SK-N-SH treated with all-trans-retinoic acid at 6 μM for 48 hours (cell line): ENCODE measurements at regions not wholly inside any gene's neighbourhood (a gene's known extent, or its start where the extent isn't known, plus 50 kb on each side); places are given as distances from the start of the nearest gene placed in this dataset.

Source experiments
- ATAC-seq: fragments of 200-7000 bp; cut with Tn5 transposase; 3 replicates; pipeline ENCODE4 v1.9.1; 2020; ENCODE audit warnings: mild to moderate bottlenecking, moderate library complexity
- ARNTL ChIP-seq: fragments of 450-650 bp; formaldehyde crosslinking; IDR thresholded peaks from 2 replicates; pipeline ENCODE4 v1.5.0; 2020; ENCODE audit warnings: low read depth, mild to moderate bottlenecking, moderate library complexity, borderline replicate concordance
- BACH2 ChIP-seq: fragments of 250-450 bp; sonication (Bioruptor Pico); IDR thresholded peaks from 2 replicates; pipeline ENCODE4 v1.9.0; 2021; ENCODE audit warnings: mild to moderate bottlenecking, borderline replicate concordance
- CSDC2 ChIP-seq: fragments of 250-450 bp; sonication (Bioruptor Pico); IDR thresholded peaks from 2 replicates; pipeline ENCODE4 v1.5.0; 2020; ENCODE audit warnings: mild to moderate bottlenecking, moderate library complexity
- GLIS3 ChIP-seq: fragments of 250-450 bp; sonication (Bioruptor Pico); IDR thresholded peaks from 2 replicates; pipeline ENCODE4 v1.5.0; 2020; ENCODE audit warnings: mild to moderate bottlenecking, moderate library complexity
- ISL1 ChIP-seq: fragments of 250-450 bp; sonication (Bioruptor Pico); IDR thresholded peaks from 2 replicates; pipeline ENCODE4 v2.1.2; 2022; ENCODE audit warnings: mild to moderate bottlenecking, moderate library complexity
- OSR1 ChIP-seq: fragments of 250-450 bp; sonication (Bioruptor Pico); IDR thresholded peaks from 2 replicates; pipeline ENCODE4 v1.8.0; 2022; ENCODE audit warnings: moderate library complexity, mild to moderate bottlenecking, inconsistent platforms
- PATZ1 ChIP-seq: fragments of 250-450 bp; sonication (Bioruptor Pico); IDR thresholded peaks from 2 replicates; pipeline ENCODE4 v1.8.0; 2020; ENCODE audit warnings: mild to moderate bottlenecking, moderate library complexity, borderline replicate concordance
- POU6F1 ChIP-seq: fragments of 250-450 bp; sonication (Bioruptor Pico); IDR thresholded peaks from 2 replicates; pipeline ENCODE4 v1.8.0; 2021; ENCODE audit warnings: low read depth, mild to moderate bottlenecking, moderate library complexity, borderline replicate concordance
- TCF4 ChIP-seq: fragments of 250-450 bp; sonication (Bioruptor Pico); IDR thresholded peaks from 2 replicates; pipeline ENCODE4 v1.8.0; 2021; ENCODE audit warnings: mild to moderate bottlenecking, moderate library complexity, borderline replicate concordance
- TOX ChIP-seq: fragments of 250-450 bp; sonication (Bioruptor Pico); IDR thresholded peaks from 2 replicates; pipeline ENCODE4 v1.8.0; 2021; ENCODE audit warnings: mild to moderate bottlenecking, moderate library complexity, borderline replicate concordance
- TSHZ2 ChIP-seq: fragments of 250-450 bp; sonication (Bioruptor Pico); IDR thresholded peaks from 2 replicates; pipeline ENCODE4 v1.5.0; 2020; ENCODE audit warnings: mild to moderate bottlenecking, moderate library complexity
- ZFP3 ChIP-seq: fragments of 250-450 bp; sonication (Bioruptor Pico); IDR thresholded peaks from 2 replicates; pipeline ENCODE4 v1.5.0; 2020; ENCODE audit warnings: mild to moderate bottlenecking, moderate library complexity
- ZNF70 ChIP-seq: fragments of 450-650 bp; formaldehyde crosslinking; IDR thresholded peaks from 2 replicates; pipeline ENCODE4 v1.5.0; 2020; ENCODE audit warnings: mild to moderate bottlenecking, moderate library complexity
- ZNF8 ChIP-seq: fragments of 450-650 bp; formaldehyde crosslinking; IDR thresholded peaks from 2 replicates; pipeline ENCODE4 v1.5.0; 2020; ENCODE audit warnings: mild to moderate bottlenecking, moderate library complexity
- TF ChIP-seq, protein P1 (sequence below): fragments of 250-450 bp; sonication (Bioruptor Pico); IDR thresholded peaks from 2 replicates; pipeline ENCODE4 v1.5.1; 2020; ENCODE audit warnings: low read depth, mild to moderate bottlenecking, moderate library complexity
- TF ChIP-seq, protein P2 (sequence below): fragments of 250-450 bp; sonication (Bioruptor Pico); IDR thresholded peaks from 2 replicates; pipeline ENCODE4 v1.5.1; 2021; ENCODE audit warnings: mild to moderate bottlenecking, moderate library complexity

DNA sequence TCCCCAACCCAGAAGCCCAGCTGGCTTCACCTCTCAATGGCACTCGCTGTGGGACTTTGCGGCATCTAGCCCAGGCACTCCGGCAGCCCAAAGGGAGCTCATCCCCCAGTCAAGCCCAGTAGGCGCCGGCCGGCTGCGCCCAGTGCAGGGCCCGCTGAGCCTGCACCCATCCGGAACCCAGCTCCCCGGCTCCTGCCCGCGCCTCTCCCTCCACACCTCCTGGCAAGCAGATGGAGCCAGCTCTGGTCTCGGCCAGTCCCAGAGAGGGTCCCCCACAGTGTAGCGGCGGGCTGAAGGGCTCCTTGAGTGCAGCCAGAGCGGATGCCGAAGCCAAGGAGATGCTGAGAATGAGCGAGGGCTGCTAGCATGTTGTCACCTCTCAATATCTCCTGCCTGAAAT is 116.8 kb upstream of the UGT8 start:
- no peak for ATAC-seq
- TF ChIP-seq TCF4 (no peak), TSHZ2 (CRISPR knock-in tag) (no peak), POU6F1 (CRISPR knock-in tag) (no peak), ZNF8 (CRISPR knock-in tag) (no peak), CSDC2 (no peak), OSR1 (no peak), ZNF70 (CRISPR knock-in tag) (no peak), ZFP3 (CRISPR knock-in tag) (no peak), ARNTL (no peak), ISL1 (CRISPR knock-in tag) (no peak), GLIS3 (no peak), TOX (no peak)
- TF ChIP-seq, protein P1, sequence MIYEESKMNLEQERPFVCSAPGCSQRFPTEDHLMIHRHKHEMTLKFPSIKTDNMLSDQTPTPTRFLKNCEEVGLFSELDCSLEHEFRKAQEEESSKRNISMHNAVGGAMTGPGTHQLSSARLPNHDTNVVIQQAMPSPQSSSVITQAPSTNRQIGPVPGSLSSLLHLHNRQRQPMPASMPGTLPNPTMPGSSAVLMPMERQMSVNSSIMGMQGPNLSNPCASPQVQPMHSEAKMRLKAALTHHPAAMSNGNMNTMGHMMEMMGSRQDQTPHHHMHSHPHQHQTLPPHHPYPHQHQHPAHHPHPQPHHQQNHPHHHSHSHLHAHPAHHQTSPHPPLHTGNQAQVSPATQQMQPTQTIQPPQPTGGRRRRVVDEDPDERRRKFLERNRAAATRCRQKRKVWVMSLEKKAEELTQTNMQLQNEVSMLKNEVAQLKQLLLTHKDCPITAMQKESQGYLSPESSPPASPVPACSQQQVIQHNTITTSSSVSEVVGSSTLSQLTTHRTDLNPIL (CRISPR knock-in tag) = no peak
- TF ChIP-seq, protein P2, sequence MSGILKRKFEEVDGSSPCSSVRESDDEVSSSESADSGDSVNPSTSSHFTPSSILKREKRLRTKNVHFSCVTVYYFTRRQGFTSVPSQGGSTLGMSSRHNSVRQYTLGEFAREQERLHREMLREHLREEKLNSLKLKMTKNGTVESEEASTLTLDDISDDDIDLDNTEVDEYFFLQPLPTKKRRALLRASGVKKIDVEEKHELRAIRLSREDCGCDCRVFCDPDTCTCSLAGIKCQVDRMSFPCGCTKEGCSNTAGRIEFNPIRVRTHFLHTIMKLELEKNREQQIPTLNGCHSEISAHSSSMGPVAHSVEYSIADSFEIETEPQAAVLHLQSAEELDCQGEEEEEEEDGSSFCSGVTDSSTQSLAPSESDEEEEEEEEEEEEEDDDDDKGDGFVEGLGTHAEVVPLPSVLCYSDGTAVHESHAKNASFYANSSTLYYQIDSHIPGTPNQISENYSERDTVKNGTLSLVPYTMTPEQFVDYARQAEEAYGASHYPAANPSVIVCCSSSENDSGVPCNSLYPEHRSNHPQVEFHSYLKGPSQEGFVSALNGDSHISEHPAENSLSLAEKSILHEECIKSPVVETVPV (CRISPR knock-in tag) = no peak

GRCh38 chr4:114487101-114487500 is 111.5 kb upstream of the UGT8 start:
- TF ChIP-seq BACH2 (no peak), TCF4 (no peak), ISL1 (CRISPR knock-in tag) (no peak), TSHZ2 (CRISPR knock-in tag) (no peak)

DNA sequence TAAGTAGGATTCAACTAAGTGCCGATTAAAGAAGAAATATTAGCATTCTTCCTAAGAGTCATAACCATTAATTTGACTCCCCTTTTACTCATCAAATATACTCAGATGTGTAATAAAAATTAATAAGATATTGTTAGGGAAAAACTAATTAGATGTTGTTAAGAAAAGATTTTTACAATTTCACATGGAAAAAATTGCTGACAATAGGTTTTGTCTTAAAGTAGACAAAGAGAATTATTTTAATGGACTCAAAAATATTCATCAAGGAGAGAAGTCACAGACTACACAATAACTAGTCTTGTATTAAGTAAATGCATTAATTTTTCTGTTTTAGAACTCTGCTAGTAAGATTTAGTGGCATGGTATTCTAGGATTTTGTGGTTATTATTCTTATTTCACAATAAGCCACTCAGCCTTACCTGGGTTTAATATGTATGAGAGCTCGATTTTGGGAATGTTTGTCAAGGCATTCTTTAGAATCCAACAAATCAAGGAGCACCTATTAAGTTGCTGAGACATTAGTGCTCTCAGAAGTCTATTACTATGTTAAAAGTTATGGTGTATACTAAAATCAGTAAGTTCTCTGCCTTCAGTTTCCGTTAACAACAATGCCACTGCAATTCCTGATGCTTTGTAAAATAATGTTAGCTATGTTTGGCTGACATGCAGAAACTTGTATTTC is 110.2 kb upstream of the UGT8 start:
- ATAC-seq = no peak
- no peak for TF ChIP-seq PATZ1 (CRISPR knock-in tag)
- TF ChIP-seq ISL1 (CRISPR knock-in tag) = no peak

More at GRCh38 chr4:114487101-114487500, 111.5 kb upstream of the UGT8 start:
- no peak for ATAC-seq
